GM18508 (cell line): ENCODE measurements at regions not wholly inside any gene's neighbourhood (a gene's known extent, or its start where the extent isn't known, plus 50 kb on each side); places are given as distances from the start of the nearest gene placed in this dataset.

Source experiments
- ATAC-seq: cut with Tn5 transposase; IDR thresholded peaks from one replicate; pipeline ENCODE4 v1.9.1; 2021; ENCODE audit warnings: moderate number of reproducible peaks; ENCODE audit not compliant: insufficient read depth, unreplicated experiment

DNA sequence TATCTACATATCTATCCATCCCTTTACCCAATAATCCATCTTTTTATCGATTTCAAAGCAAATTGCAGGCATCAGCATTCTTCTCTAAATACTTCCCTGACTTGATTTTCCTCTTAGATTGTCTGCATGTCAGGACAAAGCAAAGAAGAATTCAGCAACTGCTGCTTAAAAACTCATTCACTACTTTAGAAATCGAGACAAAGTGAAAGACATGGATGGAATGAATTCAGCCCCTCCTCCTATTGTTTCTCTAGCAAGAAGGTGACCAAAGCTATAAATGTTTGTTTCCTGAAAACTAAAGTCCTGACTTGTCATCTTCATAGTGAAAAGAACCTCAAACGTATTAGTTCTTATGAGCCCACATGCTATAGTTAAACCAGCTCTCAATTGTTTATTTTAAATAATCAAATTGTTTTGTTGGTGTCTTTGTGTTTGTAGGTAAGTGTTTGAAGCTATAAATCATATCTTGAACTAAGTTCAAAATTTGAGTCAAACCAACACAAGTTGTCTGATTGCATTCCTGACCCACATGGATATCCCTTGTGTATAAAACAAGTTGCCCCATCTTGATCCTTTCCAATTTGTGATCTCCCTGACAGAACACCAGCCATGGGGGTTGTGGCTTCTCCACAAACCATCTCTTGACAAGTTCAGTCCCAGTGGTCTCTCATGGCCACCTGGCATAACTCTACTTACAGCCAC lies 58.6 kb upstream of the ARHGAP5 start:
- no peak for ATAC-seq

DNA sequence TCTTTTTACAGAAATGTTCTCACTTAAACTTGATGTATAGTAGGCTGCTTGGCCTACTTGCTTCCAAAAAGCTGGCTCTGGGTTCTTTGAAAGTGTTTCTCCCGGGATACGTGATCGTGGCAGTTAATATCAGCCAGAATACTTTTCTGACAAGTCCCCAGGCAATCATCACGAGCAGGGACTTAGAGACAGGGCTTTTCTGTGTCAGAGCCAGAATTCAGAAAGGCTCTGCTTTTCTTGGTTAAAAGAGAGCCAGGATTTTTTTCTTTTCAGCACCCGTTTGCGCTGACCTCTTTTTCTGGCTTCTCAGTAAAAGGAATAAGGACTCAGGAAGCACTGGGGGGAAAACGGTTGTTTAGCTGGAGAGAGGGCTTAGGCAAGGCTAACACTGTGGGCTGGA lies 57.8 kb upstream of the ARHGAP5 start:
- ATAC-seq, result no peak

DNA sequence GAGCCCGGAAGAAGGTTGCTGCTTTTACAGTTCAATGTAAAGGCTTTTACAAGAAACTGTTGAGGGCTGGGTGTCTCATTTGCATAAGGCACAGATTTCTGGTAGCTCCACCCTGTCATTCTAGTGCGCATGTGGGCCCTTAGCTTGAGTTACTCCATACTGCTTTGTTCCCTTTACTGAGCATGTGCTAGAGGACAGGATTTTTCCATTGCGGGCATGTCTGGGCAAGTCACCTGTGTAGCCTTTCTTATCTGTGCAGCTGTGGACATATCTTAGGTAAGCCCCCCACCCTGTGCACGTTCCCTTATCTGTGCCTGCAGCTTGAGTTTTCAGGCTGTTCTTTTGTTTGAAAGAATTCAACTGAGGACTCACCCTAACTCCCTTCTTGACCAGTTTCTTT lies 56.2 kb upstream of the ARHGAP5 start:
- ATAC-seq, result no peak

DNA sequence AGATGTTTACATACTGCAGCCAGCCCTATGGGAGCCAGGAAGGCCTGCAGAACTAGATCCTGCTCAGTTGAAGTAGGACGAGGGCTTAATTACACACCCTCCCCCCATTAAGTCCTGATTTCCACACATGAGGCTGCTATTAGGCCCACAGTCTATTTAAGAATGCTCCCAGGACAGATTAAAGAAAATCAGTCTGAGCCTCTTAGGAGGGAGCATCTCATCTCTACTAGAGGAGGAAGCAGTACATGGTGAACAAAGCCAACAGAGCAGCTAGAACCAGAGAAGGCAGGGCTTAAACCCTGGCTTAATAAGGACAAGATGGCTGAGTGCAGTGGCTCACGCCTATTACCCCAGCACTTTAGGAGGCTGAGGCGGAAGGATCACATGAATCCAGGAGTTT lies 55.8 kb upstream of the ARHGAP5 start:
- ATAC-seq, result no peak

DNA sequence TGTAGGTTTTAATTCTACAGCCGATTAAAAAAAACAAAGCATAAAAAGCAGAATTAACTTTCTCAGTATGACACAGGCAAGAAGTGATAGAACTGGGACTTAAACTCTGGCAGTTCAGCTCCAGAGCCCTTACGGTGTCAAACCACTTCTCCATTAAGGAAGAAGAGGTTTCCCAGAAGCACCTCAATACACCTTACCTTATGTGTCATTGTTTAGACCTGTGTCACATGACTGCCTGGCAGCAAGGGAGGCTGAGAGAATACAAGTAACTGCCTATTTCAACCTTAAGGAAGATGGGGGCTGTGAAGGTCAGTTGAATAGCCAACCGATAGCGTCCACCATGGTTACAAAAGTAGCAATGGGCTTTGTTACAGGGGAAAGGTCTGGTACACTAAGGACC lies 54.6 kb upstream of the ARHGAP5 start:
- ATAC-seq, result no peak

DNA sequence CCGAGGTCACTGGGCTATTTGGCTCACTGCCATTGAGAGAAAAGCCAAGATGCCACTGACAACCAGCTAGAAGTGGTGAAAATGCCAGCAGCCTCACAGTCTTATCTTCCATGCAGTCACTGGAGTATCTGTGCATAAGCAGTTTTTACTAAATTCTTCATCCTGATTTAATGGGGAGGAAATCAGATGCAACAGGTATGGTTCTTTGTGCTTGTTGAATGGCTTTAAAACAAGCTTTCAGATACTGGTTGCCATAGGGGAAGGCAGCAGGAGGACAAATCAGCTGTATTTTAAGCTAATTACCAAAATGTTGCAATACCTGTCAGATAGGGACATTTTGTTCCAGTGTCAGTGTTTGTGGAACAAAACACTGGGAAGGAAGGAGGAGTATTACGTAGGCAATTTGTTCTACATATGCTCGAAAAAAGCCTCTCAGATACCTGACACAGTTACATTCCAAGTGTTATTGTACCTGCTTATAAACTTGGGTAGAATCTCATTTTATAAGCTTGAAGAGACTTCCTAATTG lies 54.1 kb upstream of the ARHGAP5 start:
- ATAC-seq, result no peak

DNA sequence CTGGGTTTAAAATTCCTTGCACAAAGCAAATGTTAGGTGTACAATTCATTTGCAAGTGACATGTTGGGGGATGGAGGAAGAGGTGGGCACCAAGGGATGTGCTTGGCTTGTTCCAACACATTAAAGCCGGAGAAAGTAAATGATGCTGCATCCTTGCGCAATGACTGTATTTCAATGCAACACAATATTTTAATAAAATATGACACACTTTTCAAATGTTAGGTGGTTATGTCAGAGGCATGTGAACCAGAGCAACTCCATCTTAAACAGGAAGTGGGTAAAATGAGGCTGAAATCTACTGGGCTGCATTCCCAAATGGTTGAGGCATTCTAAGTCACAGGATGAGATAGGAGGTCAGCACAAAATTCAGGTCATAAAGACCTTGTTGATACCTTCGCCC lies 53.6 kb upstream of the ARHGAP5 start:
- ATAC-seq, result no peak

DNA sequence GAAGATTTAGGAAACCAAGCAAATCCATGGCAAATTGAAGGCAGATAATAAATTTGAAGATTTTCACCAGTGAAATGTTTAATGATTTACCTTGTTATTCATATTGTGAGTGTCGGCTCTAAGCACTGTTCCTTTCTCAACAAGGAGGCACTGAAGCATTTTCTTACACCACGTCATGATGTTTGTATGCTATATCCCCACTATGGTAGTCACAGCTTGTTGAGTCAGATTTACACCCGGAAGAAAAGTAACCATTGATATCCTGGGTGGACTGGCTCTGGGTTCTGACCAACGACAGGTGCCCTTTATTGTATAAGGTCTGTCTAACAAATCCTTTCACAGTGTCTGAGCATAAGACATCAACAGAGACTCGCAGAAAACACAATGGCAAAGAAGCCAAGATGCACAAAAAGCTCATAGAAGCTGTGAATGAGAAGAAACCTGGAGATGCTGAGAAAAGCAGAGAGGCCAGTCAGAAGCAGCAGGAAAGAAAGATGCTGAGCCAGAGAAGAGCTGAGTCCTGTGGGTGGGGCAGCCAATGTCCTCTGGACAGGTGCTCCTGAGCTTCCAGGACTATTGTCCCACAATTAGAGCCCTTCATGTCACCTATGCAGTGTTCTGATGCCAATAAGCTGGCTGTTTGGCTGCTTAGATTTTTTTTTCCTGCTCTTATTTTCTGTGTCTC lies 49.7 kb upstream of the ARHGAP5 start:
- no peak for ATAC-seq
